Panc1 (cell line): ENCODE measurements at regions not wholly inside any gene's neighbourhood (a gene's known extent, or its start where the extent isn't known, plus 50 kb on each side); places are given as distances from the start of the nearest gene placed in this dataset.

Experiments
- ATAC-seq: fragments of 200-7000 bp; cut with Tn5 transposase; 2 replicates; pipeline ENCODE4 v1.9.1; 2020; ENCODE audit warnings: mild to moderate bottlenecking, moderate library complexity
- BruUV-seq: library from RNA; stranded (reverse); fragments of 400-500 nt; replicated peaks from 2 replicates; lab custom pipeline; 2021; lab: Mats Ljungman, UMichigan
- CTCF ChIA-PET: fragments of 300-600 bp; sonication (Branson Sonifier 250); formaldehyde crosslinking; loops from one replicate; lab custom pipeline; 2022; ENCODE audit warnings: antibody characterized with exemption; lab: Charles Lee
- POLR2A ChIA-PET: fragments of 300-600 bp; sonication (Branson Sonifier 250); formaldehyde crosslinking; loops from one replicate; lab custom pipeline; 2022; ENCODE audit warnings: antibody characterized with exemption; lab: Charles Lee
- DNase-seq: peaks from one replicate; pipeline ENCODE4 v3.0.0-alpha.2; 2010; ENCODE audit warnings: low read depth, low spot score
- H3K27ac ChIP-seq: 2 replicates; pipeline ENCODE4 v1.5.1; 2011; ENCODE audit warnings: mild to moderate bottlenecking, low read length, inconsistent platforms
- H3K27me3 ChIP-seq: fragments of 200-500 bp; sonication (Bioruptor generic); 2 replicates; pipeline ENCODE4 v1.6.0; 2014; ENCODE audit warnings: low read length, inconsistent platforms; ENCODE audit not compliant: control insufficient read depth, insufficient read depth
- H3K36me3 ChIP-seq: fragments of 200-500 bp; sonication (Bioruptor generic); 2 replicates; pipeline ENCODE4 v1.5.1; 2014; ENCODE audit warnings: inconsistent platforms, mild to moderate bottlenecking, low read length, moderate library complexity; ENCODE audit not compliant: control insufficient read depth, insufficient read depth
- H3K4me1 ChIP-seq: 2 replicates; pipeline ENCODE4 v1.5.1; 2011; ENCODE audit warnings: inconsistent platforms, mild to moderate bottlenecking, low read length, moderate library complexity; ENCODE audit not compliant: control insufficient read depth, insufficient read depth
- H3K4me3 ChIP-seq, 2 experiments: 2 replicates each; pipeline ENCODE4 v1.5.1; 2011 to 2012; ENCODE audit warnings: low read depth in 2 of 2, low read length in 2 of 2, mild to moderate bottlenecking in 2 of 2, inconsistent platforms in 1 of 2, moderate library complexity in 1 of 2
- H3K9me3 ChIP-seq: fragments of 200-500 bp; sonication (Bioruptor generic); 2 replicates; pipeline ENCODE4 v1.5.1; 2014; ENCODE audit warnings: low read depth, mild to moderate bottlenecking, inconsistent platforms, low read length, moderate library complexity; ENCODE audit not compliant: control insufficient read depth, insufficient read depth
- CTCF ChIP-seq: fragments of 450-650 bp; IDR thresholded peaks from 2 replicates; pipeline ENCODE4 v1.5.1; 2017; ENCODE audit warnings: mild to moderate bottlenecking
- POLR2AphosphoS5 ChIP-seq: IDR thresholded peaks from 2 replicates; pipeline ENCODE4 v1.6.1; 2012; ENCODE audit warnings: mild to moderate bottlenecking, low read depth, low read length, moderate library complexity
- SIN3A ChIP-seq: IDR thresholded peaks from 2 replicates; pipeline ENCODE4 v1.6.1; 2012; ENCODE audit warnings: low read depth, mild to moderate bottlenecking, low read length, moderate library complexity, borderline replicate concordance; ENCODE audit not compliant: insufficient read depth
- TCF7L2 ChIP-seq: IDR thresholded peaks from 2 replicates; pipeline ENCODE4 v1.6.1; 2011; ENCODE audit warnings: mild to moderate bottlenecking, low read depth, low read length, inconsistent platforms
- in situ Hi-C: cut with HindIII; loops from 2 replicates; pipeline ENCODE4 v1.10.0; 2016; ENCODE audit warnings: low sequenced_read_pairs, low pct_unique_long_range_greater_than_20kb
- intact Hi-C: fragments of 100-400 bp; cut with micrococcal nuclease; formaldehyde crosslinking; loops from one replicate; pipeline ENCODE4 v1.10.0; 2022; ENCODE audit not compliant: unreplicated experiment
- TF ChIP-seq, protein P1 (sequence below), 2 experiments: IDR thresholded peaks; 2 replicates each; pipeline ENCODE4 v1.6.1; 2011 to 2012; ENCODE audit warnings: low read depth in 2 of 2, control low read depth in 1 of 2, low read length in 1 of 2, mild to moderate bottlenecking in 1 of 2, moderate library complexity in 1 of 2; ENCODE audit not compliant: insufficient read depth in 1 of 2

DNA sequence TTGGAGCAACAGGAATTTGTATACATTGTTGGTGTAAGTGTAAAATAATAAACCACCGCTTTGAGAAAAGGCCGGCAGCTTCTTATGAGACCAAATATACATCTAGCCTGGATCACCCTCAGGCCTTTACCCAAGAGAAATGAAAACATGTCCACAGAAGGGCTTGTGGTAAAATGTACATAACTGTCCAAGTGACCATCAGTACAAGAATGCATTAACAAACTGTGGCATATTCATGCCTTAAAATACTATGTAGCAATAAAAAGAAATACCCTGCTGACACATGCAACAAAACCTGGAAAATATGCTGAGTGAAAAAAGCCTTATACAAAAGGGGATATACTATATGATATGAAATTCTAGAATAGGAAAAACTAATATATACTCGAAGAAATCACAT is 311.9 kb upstream of the TRPC7 start:
- H3K27ac ChIP-seq, result no peak overlapping the region
- no peaks in the 10 kb centered on the region for H3K4me1 ChIP-seq
- ChIA-PET CTCF (no interaction called here), POLR2A (no interaction called here)
- ATAC-seq (no peak), DNase-seq (no peak)
- intact Hi-C loops, result no loop called here
- TF ChIP-seq SIN3A (no peak), CTCF (no peak), POLR2AphosphoS5 (no peak), TCF7L2 (no peak)
- TF ChIP-seq, protein P1, sequence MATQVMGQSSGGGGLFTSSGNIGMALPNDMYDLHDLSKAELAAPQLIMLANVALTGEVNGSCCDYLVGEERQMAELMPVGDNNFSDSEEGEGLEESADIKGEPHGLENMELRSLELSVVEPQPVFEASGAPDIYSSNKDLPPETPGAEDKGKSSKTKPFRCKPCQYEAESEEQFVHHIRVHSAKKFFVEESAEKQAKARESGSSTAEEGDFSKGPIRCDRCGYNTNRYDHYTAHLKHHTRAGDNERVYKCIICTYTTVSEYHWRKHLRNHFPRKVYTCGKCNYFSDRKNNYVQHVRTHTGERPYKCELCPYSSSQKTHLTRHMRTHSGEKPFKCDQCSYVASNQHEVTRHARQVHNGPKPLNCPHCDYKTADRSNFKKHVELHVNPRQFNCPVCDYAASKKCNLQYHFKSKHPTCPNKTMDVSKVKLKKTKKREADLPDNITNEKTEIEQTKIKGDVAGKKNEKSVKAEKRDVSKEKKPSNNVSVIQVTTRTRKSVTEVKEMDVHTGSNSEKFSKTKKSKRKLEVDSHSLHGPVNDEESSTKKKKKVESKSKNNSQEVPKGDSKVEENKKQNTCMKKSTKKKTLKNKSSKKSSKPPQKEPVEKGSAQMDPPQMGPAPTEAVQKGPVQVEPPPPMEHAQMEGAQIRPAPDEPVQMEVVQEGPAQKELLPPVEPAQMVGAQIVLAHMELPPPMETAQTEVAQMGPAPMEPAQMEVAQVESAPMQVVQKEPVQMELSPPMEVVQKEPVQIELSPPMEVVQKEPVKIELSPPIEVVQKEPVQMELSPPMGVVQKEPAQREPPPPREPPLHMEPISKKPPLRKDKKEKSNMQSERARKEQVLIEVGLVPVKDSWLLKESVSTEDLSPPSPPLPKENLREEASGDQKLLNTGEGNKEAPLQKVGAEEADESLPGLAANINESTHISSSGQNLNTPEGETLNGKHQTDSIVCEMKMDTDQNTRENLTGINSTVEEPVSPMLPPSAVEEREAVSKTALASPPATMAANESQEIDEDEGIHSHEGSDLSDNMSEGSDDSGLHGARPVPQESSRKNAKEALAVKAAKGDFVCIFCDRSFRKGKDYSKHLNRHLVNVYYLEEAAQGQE (IDR thresholded peaks at IDR 0.05; ENCODE audit: insufficient read depth in 1 of 2, low read depth in 2 of 2, low read length in 1 of 2), result no peak
- H3K4me3 ChIP-seq, result no peak overlapping the region
- BruUV-seq, result no TSS peak
- no peaks in the 10 kb centered on the region for H3K36me3 ChIP-seq
- H3K27me3 ChIP-seq, result no peaks in the 10 kb centered on the region
- in situ Hi-C loops, result no loop called here
- no peaks in the 10 kb centered on the region for H3K9me3 ChIP-seq

GRCh38 chr5:136676685-136677084 is 311.3 kb upstream of the TRPC7 start:
- CTCF ChIA-PET, result no interaction called here
- ATAC-seq (no peak), DNase-seq (no peak)
- Histone ChIP-seq H3K9me3 (no peaks in the 10 kb centered on the region), H3K4me3 (no peak overlapping the region), H3K36me3 (no peaks in the 10 kb centered on the region), H3K27ac (no peak overlapping the region), H3K4me1 (no peaks in the 10 kb centered on the region), H3K27me3 (no peaks in the 10 kb centered on the region)
- intact Hi-C loops, result no loop called here
- no peak for TF ChIP-seq SIN3A
- no peak for TF ChIP-seq TCF7L2
- TF ChIP-seq POLR2AphosphoS5, result no peak
- TF ChIP-seq, protein P1 (IDR thresholded peaks at IDR 0.05; ENCODE audit: insufficient read depth in 1 of 2, low read depth in 2 of 2, low read length in 1 of 2), result no peak
- TF ChIP-seq CTCF, result no peak
- in situ Hi-C loops, result no loop called here
- POLR2A ChIA-PET, result no interaction called here
- no TSS peak for BruUV-seq
